Brain microvascular endothelial cell (primary cell): ENCODE measurements at regions not wholly inside any gene's neighbourhood (a gene's known extent, or its start where the extent isn't known, plus 50 kb on each side); places are given as distances from the start of the nearest gene placed in this dataset.

Experiments
- DNase-seq: peaks from one replicate; pipeline ENCODE4 v3.0.0-alpha.2; 2020
- H3K27ac ChIP-seq: fragments of 250-450 bp; sonication (Bioruptor Pico); 2 replicates; pipeline ENCODE4 v1.5.1; 2020; ENCODE audit warnings: mild to moderate bottlenecking, moderate library complexity
- H3K27me3 ChIP-seq: fragments of 250-450 bp; sonication (Bioruptor Pico); replicated peaks from 2 replicates; pipeline ENCODE4 v1.5.1; 2020; ENCODE audit warnings: mild to moderate bottlenecking
- H3K36me3 ChIP-seq: fragments of 250-450 bp; sonication (Bioruptor Pico); replicated peaks from 2 replicates; pipeline ENCODE4 v1.5.1; 2020; ENCODE audit warnings: mild to moderate bottlenecking
- H3K4me3 ChIP-seq: 2 replicates; pipeline ENCODE4 v1.5.1; 2011; ENCODE audit warnings: low read depth, mild to moderate bottlenecking, control low read depth, low read length, moderate library complexity
- CTCF ChIP-seq: IDR thresholded peaks from 2 replicates; pipeline ENCODE4 v1.5.1; 2011; ENCODE audit warnings: low read depth, mild to moderate bottlenecking, moderate library complexity, low read length, control low read depth, inconsistent platforms; ENCODE audit errors: missing control alignments
- in situ Hi-C: cut with HindIII; loops from 2 replicates; pipeline ENCODE4 v1.10.0; 2017; ENCODE audit warnings: low sequenced_read_pairs, low pct_ligation_motif_present

- no peaks in the 10 kb centered on the region for H3K36me3 ChIP-seq
- H3K4me3 ChIP-seq, result no peak overlapping the region
- no peak for TF ChIP-seq CTCF
- H3K27me3 ChIP-seq, result no peaks in the 10 kb centered on the region
- no peak for DNase-seq
- in situ Hi-C loops, result no loop called here
- no peak overlapping the region for H3K27ac ChIP-seq
These were observed 1566.5 kb upstream of the PCDH7 start for GRCh38 chr4:29153642-29154041.

DNA sequence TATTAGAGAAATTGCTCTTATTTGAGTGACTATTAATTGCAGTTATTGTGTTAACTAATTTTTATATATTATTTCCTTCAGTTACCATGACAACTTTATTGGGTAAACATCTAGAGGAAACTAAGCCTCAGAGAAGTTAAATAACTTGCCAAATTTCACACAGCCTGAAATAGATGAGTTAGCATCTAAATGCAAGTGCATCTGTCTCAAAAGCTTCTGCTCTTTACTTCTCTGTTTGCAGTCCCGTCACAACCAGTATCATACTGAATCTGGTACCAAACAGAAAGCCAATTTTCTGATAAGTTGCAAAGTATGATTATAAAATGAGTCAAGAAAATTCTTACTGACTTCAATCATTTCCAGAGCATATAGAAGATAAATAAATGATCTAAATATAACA is 1544.9 kb upstream of the PCDH7 start:
- no peaks in the 10 kb centered on the region for H3K27me3 ChIP-seq
- H3K36me3 ChIP-seq, result no peaks in the 10 kb centered on the region
- in situ Hi-C loops, result no loop called here
- no peak for DNase-seq
- TF ChIP-seq CTCF, result no peak
- no peak overlapping the region for H3K27ac ChIP-seq
- no peak overlapping the region for H3K4me3 ChIP-seq

DNA sequence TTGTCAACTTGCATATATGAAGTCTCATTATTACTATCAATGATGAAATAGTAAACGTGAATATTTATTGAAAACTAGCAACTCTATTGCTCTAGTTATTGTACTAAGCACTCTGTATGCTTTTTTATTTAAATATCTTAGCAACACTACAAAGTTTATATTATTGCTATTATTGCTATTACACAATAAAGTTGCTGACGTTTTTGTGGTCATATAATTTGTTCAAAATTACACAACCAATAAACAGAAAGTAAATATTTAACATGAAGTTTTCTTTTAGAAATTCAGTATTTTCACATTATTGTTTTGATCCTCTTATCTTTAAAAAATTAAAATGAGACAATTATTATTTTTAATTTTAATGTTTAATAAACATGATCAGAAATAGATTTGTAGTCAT is 1521.1 kb upstream of the PCDH7 start:
- TF ChIP-seq CTCF, result no peak
- Histone ChIP-seq H3K27ac (no peak overlapping the region), H3K4me3 (no peak overlapping the region), H3K27me3 (no peaks in the 10 kb centered on the region), H3K36me3 (no peaks in the 10 kb centered on the region)
- in situ Hi-C loops, result no loop called here
- no peak for DNase-seq

DNA sequence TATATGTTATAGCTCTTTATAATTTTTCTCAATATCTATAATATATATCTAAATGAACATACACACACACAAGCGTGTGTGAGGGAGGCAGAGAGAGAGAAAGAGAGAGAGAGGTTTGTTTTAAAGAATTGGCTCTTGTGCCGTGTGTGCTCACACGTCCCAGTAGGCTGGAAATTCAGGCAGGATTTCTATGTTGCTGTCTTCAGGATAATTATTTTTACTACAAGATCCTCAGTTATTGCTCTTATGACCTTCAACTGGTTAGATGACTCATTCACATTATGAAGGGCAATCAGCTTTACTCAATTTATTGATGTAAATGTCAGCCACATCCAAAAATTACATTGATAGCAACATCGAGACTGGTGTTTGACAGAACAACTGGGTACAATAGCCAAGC is 1520.7 kb upstream of the PCDH7 start:
- Histone ChIP-seq H3K27ac (no peak overlapping the region), H3K4me3 (no peak overlapping the region), H3K27me3 (no peaks in the 10 kb centered on the region), H3K36me3 (no peaks in the 10 kb centered on the region)
- DNase-seq, result no peak
- no peak for TF ChIP-seq CTCF
- in situ Hi-C loops, result no loop called here

GRCh38 chr4:29213020-29213419 is 1507.1 kb upstream of the PCDH7 start:
- Histone ChIP-seq H3K27me3 (no peaks in the 10 kb centered on the region), H3K36me3 (no peaks in the 10 kb centered on the region), H3K27ac (no peak overlapping the region), H3K4me3 (no peak overlapping the region)
- TF ChIP-seq CTCF, result no peak
- in situ Hi-C loops, result no loop called here
- no peak for DNase-seq

DNA sequence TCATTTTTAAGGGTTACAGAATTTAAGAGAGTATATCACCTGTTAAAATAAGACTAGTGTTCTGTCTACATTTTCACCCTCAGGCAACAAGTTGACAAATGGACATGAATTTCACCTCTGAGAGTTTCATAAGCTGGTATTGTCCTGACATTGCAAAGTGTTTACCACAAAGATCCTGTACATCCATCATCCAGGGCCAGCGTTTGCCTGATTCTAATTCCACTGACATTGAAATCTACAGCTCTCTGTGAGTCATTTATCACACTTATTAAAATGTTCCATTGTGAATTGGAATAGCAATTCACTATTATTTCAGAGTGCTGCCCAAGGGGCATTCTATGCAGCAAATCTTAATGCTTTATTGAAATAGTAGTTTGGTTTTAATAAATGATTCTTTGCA is 1499.4 kb upstream of the PCDH7 start:
- no peaks in the 10 kb centered on the region for H3K36me3 ChIP-seq
- no peak overlapping the region for H3K27ac ChIP-seq
- H3K27me3 ChIP-seq, result no peaks in the 10 kb centered on the region
- no peak overlapping the region for H3K4me3 ChIP-seq
- TF ChIP-seq CTCF, result no peak
- in situ Hi-C loops, result no loop called here
- DNase-seq, result no peak
